ENCODE measurements at regions not wholly inside any gene's neighbourhood (a gene's known extent, or its start where the extent isn't known, plus 50 kb on each side); places are given as distances from the start of the nearest gene placed in this dataset.

GRCh38 chr11:103637831-103638230 lies 398.6 kb upstream of the DDI1 start:
- ChIA-PET CTCF (ENCODE audit: unreplicated experiment) (no interaction called here), POLR2A (no interaction called here)
- H3K27ac ChIP-seq (ENCODE audit: low read depth, low read length, poor library complexity, severe bottlenecking) = no peak overlapping the region
- no peak for DNase-seq (ENCODE audit: low spot score)
- H3K79me2 ChIP-seq (ENCODE audit: insufficient read depth, low read depth, low read length) = no peaks in the 10 kb centered on the region
- no peak overlapping the region for H3K4me2 ChIP-seq (ENCODE audit: low read length)
- no peak for TF ChIP-seq CTCF (conservative IDR thresholded peaks at IDR 0.05; ENCODE audit: low read length)
- TF ChIP-seq EZH2phosphoT487 (IDR thresholded peaks at IDR 0.05; ENCODE audit: borderline replicate concordance, low read depth, low read length) = no peak
- H2AFZ ChIP-seq (ENCODE audit: low read length) = no peak overlapping the region
- intact Hi-C loops (cut with micrococcal nuclease; ENCODE audit: unreplicated experiment) = no loop called here
- no peaks in the 10 kb centered on the region for H3K9me3 ChIP-seq (ENCODE audit: low read length)
- no TSS peak for BruUV-seq (replicated peaks)
- no peaks in the 10 kb centered on the region for H3K9me2 ChIP-seq (ENCODE audit: insufficient read depth, low read length)
- no peak overlapping the region for H3K4me3 ChIP-seq (ENCODE audit: low read depth, low read length, poor library complexity, severe bottlenecking)
- no peaks in the 10 kb centered on the region for H3K36me3 ChIP-seq (ENCODE audit: insufficient read depth, low read length)
- H3K4me1 ChIP-seq (ENCODE audit: insufficient read depth, low read length, poor library complexity, severe bottlenecking) = no peaks in the 10 kb centered on the region
- no peaks in the 10 kb centered on the region for H4K20me1 ChIP-seq (ENCODE audit: insufficient read depth, low read length)

- Histone ChIP-seq H3K4me2 (ENCODE audit: low read length) (no peak overlapping the region), H2AFZ (ENCODE audit: low read length) (no peak overlapping the region), H4K20me1 (ENCODE audit: insufficient read depth, low read length) (no peaks in the 10 kb centered on the region), H3K36me3 (ENCODE audit: insufficient read depth, low read length) (no peaks in the 10 kb centered on the region), H3K27ac (ENCODE audit: low read depth, low read length, poor library complexity, severe bottlenecking) (no peak overlapping the region), H3K9me3 (ENCODE audit: low read length) (no peaks in the 10 kb centered on the region), H3K4me1 (ENCODE audit: insufficient read depth, low read length, poor library complexity, severe bottlenecking) (no peaks in the 10 kb centered on the region), H3K9me2 (ENCODE audit: insufficient read depth, low read length) (no peaks in the 10 kb centered on the region), H3K4me3 (ENCODE audit: low read depth, low read length, poor library complexity, severe bottlenecking) (no peak overlapping the region), H3K79me2 (ENCODE audit: insufficient read depth, low read depth, low read length) (no peaks in the 10 kb centered on the region)
- intact Hi-C loops (cut with micrococcal nuclease; ENCODE audit: unreplicated experiment) = no loop called here
- BruUV-seq (replicated peaks) = no TSS peak
- POLR2A ChIA-PET = interaction anchor here (0.6 kb wide), 1 partner anchor 161 kb away, joined by 3 read pairs; no protein-coding TSS in a partner anchor
- no peak for DNase-seq (ENCODE audit: low spot score)
- CTCF ChIA-PET (ENCODE audit: unreplicated experiment) = no interaction called here
- no peak for TF ChIP-seq EZH2phosphoT487 (IDR thresholded peaks at IDR 0.05; ENCODE audit: borderline replicate concordance, low read depth, low read length)
- TF ChIP-seq CTCF (conservative IDR thresholded peaks at IDR 0.05; ENCODE audit: low read length) = no peak
Measured at GRCh38 chr11:103644676-103645075, 391.8 kb upstream of the DDI1 start.

- Histone ChIP-seq H3K36me3 (ENCODE audit: insufficient read depth, low read length) (no peaks in the 10 kb centered on the region), H3K9me3 (ENCODE audit: low read length) (no peaks in the 10 kb centered on the region), H3K79me2 (ENCODE audit: insufficient read depth, low read depth, low read length) (no peaks in the 10 kb centered on the region), H3K9me2 (ENCODE audit: insufficient read depth, low read length) (no peaks in the 10 kb centered on the region), H3K27ac (ENCODE audit: low read depth, low read length, poor library complexity, severe bottlenecking) (no peak overlapping the region), H3K4me3 (ENCODE audit: low read depth, low read length, poor library complexity, severe bottlenecking) (no peak overlapping the region), H3K4me1 (ENCODE audit: insufficient read depth, low read length, poor library complexity, severe bottlenecking) (no peaks in the 10 kb centered on the region), H3K4me2 (ENCODE audit: low read length) (no peak overlapping the region), H2AFZ (ENCODE audit: low read length) (no peak overlapping the region), H4K20me1 (ENCODE audit: insufficient read depth, low read length) (no peaks in the 10 kb centered on the region)
- DNase-seq (ENCODE audit: low spot score) = no peak
- CTCF ChIA-PET (ENCODE audit: unreplicated experiment) = no interaction called here
- intact Hi-C loops (cut with micrococcal nuclease; ENCODE audit: unreplicated experiment) = no loop called here
- TF ChIP-seq EZH2phosphoT487 (IDR thresholded peaks at IDR 0.05; ENCODE audit: borderline replicate concordance, low read depth, low read length) (no peak), CTCF (conservative IDR thresholded peaks at IDR 0.05; ENCODE audit: low read length) (no peak)
- POLR2A ChIA-PET = interaction anchor here (0.6 to 0.7 kb wide), 2 partner anchors 100 to 516 kb away, joined by 3 read pairs; partner anchors contain the start of gene PDGFD
- BruUV-seq (replicated peaks) = no TSS peak
Measured at GRCh38 chr11:103648054-103648453, 388.4 kb upstream of the DDI1 start.

All from OCI-LY7 (cell line).